DOHH2 (cell line): ENCODE measurements at regions not wholly inside any gene's neighbourhood (a gene's known extent, or its start where the extent isn't known, plus 50 kb on each side); places are given as distances from the start of the nearest gene placed in this dataset.

ENCODE experiments used
- EZH2phosphoT487 ChIP-seq: fragments of 200-600 bp; sonication (generic); IDR thresholded peaks from 2 replicates; pipeline ENCODE4 v1.6.1; 2017; ENCODE audit warnings: borderline replicate concordance, mild to moderate bottlenecking, antibody characterized with exemption, low read length, moderate library complexity, mixed read lengths
- TF ChIP-seq, protein P1 (sequence below): fragments of 200-600 bp; sonication (generic); IDR thresholded peaks from one replicate; pipeline ENCODE4 v1.5.1; 2014; ENCODE audit warnings: antibody characterized with exemption, mild to moderate bottlenecking, low read depth, low read length; ENCODE audit not compliant: poor library complexity, severe bottlenecking

DNA sequence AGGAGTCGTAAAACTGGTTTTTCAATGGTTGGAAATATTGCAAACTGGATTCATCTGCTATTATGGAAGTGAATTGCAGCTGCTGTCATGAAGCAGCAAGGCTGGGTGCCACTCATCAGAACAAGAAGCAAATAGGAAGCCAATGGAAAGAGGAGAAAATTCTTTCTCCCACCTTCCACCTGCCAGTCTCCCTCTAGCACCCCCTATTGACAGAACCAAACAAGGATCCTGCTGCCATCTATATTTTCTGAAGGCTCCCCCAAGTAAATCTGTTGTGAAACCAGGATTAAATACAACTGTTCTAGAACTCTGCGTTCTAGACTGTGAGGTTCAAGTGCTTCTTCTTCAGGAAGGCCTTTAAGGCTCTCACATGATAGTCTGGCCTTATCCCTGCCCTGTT is 286.6 kb downstream of the AACS start:
- TF ChIP-seq, protein P1, sequence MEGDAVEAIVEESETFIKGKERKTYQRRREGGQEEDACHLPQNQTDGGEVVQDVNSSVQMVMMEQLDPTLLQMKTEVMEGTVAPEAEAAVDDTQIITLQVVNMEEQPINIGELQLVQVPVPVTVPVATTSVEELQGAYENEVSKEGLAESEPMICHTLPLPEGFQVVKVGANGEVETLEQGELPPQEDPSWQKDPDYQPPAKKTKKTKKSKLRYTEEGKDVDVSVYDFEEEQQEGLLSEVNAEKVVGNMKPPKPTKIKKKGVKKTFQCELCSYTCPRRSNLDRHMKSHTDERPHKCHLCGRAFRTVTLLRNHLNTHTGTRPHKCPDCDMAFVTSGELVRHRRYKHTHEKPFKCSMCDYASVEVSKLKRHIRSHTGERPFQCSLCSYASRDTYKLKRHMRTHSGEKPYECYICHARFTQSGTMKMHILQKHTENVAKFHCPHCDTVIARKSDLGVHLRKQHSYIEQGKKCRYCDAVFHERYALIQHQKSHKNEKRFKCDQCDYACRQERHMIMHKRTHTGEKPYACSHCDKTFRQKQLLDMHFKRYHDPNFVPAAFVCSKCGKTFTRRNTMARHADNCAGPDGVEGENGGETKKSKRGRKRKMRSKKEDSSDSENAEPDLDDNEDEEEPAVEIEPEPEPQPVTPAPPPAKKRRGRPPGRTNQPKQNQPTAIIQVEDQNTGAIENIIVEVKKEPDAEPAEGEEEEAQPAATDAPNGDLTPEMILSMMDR: peak; percentile 42
- no peak for TF ChIP-seq EZH2phosphoT487
